ENCODE measurements at regions not wholly inside any gene's neighbourhood (a gene's known extent, or its start where the extent isn't known, plus 50 kb on each side); places are given as distances from the start of the nearest gene placed in this dataset.

DNA sequence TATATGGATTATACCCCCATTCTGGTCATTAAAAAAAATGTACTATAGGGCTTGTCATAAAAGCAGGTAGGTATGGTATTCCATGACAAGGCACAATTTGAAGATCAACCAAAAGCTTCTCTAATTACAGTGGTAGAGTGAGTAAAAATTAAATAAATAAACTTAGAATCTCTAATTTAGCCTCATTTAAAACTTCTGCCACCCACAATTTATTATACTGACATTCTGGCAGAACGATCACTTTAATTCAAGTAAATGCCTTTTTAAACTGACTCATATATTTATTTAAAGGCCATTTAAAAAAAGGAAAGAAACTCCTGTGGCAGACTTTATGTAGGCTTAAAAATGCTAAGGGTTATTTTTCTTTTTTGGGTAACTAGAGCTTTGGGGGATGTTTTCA, 68.3 kb upstream of the PHACTR2 start (continued):
- TF ChIP-seq, protein P1, sequence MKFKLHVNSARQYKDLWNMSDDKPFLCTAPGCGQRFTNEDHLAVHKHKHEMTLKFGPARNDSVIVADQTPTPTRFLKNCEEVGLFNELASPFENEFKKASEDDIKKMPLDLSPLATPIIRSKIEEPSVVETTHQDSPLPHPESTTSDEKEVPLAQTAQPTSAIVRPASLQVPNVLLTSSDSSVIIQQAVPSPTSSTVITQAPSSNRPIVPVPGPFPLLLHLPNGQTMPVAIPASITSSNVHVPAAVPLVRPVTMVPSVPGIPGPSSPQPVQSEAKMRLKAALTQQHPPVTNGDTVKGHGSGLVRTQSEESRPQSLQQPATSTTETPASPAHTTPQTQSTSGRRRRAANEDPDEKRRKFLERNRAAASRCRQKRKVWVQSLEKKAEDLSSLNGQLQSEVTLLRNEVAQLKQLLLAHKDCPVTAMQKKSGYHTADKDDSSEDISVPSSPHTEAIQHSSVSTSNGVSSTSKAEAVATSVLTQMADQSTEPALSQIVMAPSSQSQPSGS (IDR thresholded peaks at IDR 0.05; ENCODE audit: low read length), result no peak
- TF ChIP-seq E2F6 (IDR thresholded peaks at IDR 0.05), result no peak

Data from H1 (cell line).